PC-3 (cell line): ENCODE measurements at regions not wholly inside any gene's neighbourhood (a gene's known extent, or its start where the extent isn't known, plus 50 kb on each side); places are given as distances from the start of the nearest gene placed in this dataset.

Experiments used
- ATAC-seq: fragments of 200-7000 bp; cut with Tn5 transposase; 2 replicates; pipeline ENCODE4 v1.9.1; 2020; ENCODE audit warnings: mild to moderate bottlenecking, moderate library complexity
- BruUV-seq: library from RNA; stranded (reverse); fragments of 400-500 nt; replicated peaks from 2 replicates; lab custom pipeline; 2021; lab: Mats Ljungman, UMichigan
- CTCF ChIA-PET: fragments of 300-600 bp; sonication (Branson Sonifier 250); formaldehyde crosslinking; loops from one replicate; lab custom pipeline; 2022; ENCODE audit warnings: antibody characterized with exemption; lab: Charles Lee
- POLR2A ChIA-PET: fragments of 300-600 bp; sonication (Branson Sonifier 250); formaldehyde crosslinking; loops from one replicate; lab custom pipeline; 2022; ENCODE audit warnings: antibody characterized with exemption; ENCODE audit not compliant: unreplicated experiment; lab: Charles Lee
- DNase-seq: peaks from one replicate; pipeline ENCODE4 v3.0.0-alpha.2; 2015
- H2AFZ ChIP-seq: fragments of 300-600 bp; sonication (generic); 2 replicates; pipeline ENCODE4 v1.6.0; 2016; ENCODE audit warnings: antibody characterized with exemption, low read length
- H3F3A ChIP-seq: fragments of 300-600 bp; sonication (generic); one replicate; pipeline ENCODE4 v1.6.0; 2017; ENCODE audit warnings: antibody characterized with exemption, low read length, control low read depth, mild to moderate bottlenecking; ENCODE audit not compliant: unreplicated experiment
- H3K27ac ChIP-seq: fragments of 300-600 bp; sonication (generic); 2 replicates; pipeline ENCODE4 v1.5.1; 2016; ENCODE audit warnings: mild to moderate bottlenecking, low read length
- H3K27me3 ChIP-seq: fragments of 300-600 bp; sonication (generic); 2 replicates; pipeline ENCODE4 v1.6.1; 2016; ENCODE audit warnings: low read length, mixed read lengths
- H3K36me3 ChIP-seq: fragments of 300-600 bp; sonication (generic); 2 replicates; pipeline ENCODE4 v1.6.1; 2016; ENCODE audit warnings: low read depth, mixed run types, low read length, mixed read lengths
- H3K4me1 ChIP-seq: fragments of 300-600 bp; sonication (generic); 2 replicates; pipeline ENCODE4 v1.5.1; 2016; ENCODE audit warnings: low read length; ENCODE audit not compliant: insufficient read depth
- H3K4me2 ChIP-seq: fragments of 300-600 bp; sonication (generic); 2 replicates; pipeline ENCODE4 v1.6.0; 2016; ENCODE audit warnings: low read length
- H3K4me3 ChIP-seq: fragments of 300-600 bp; sonication (generic); 2 replicates; pipeline ENCODE4 v1.5.1; 2016; ENCODE audit warnings: mild to moderate bottlenecking, low read length, mixed read lengths
- H3K79me2 ChIP-seq: fragments of 300-600 bp; sonication (generic); 2 replicates; pipeline ENCODE4 v1.6.1; 2017; ENCODE audit warnings: low read length, mixed read lengths
- H3K9ac ChIP-seq: fragments of 300-600 bp; sonication (generic); 2 replicates; pipeline ENCODE4 v1.6.0; 2016; ENCODE audit warnings: mild to moderate bottlenecking, low read length
- H3K9me2 ChIP-seq: fragments of 300-600 bp; sonication (generic); replicated peaks from 2 replicates; pipeline ENCODE4 v1.6.1; 2016; ENCODE audit warnings: mixed run types, low read length, mixed read lengths
- H3K9me3 ChIP-seq: fragments of 300-600 bp; sonication (generic); 2 replicates; pipeline ENCODE4 v1.6.1; 2016; ENCODE audit warnings: low read length, mixed read lengths
- H4K20me1 ChIP-seq: fragments of 300-600 bp; sonication (generic); 2 replicates; pipeline ENCODE4 v1.6.1; 2016; ENCODE audit warnings: low read length, mixed read lengths
- CTCF ChIP-seq: fragments of 300-600 bp; sonication (generic); conservative IDR thresholded peaks from 2 replicates; pipeline ENCODE4 v1.5.1; 2017; ENCODE audit warnings: antibody characterized with exemption, low read depth, mild to moderate bottlenecking, low read length
- EZH2 ChIP-seq: fragments of 300-600 bp; sonication (generic); IDR thresholded peaks from one replicate; pipeline ENCODE4 v1.6.1; 2017; ENCODE audit warnings: antibody characterized with exemption, mild to moderate bottlenecking, low read length; ENCODE audit not compliant: unreplicated experiment
- EZH2phosphoT487 ChIP-seq: fragments of 300-600 bp; sonication (generic); IDR thresholded peaks from 2 replicates; pipeline ENCODE4 v1.6.1; 2018; ENCODE audit warnings: mild to moderate bottlenecking, antibody characterized with exemption, low read length, borderline replicate concordance
- intact Hi-C: fragments of 100-400 bp; cut with micrococcal nuclease; formaldehyde crosslinking; loops from 2 replicates; pipeline ENCODE4 v1.9.0; 2023

- H3K4me1 ChIP-seq, result no peaks in the 10 kb centered on the region
- ChIA-PET POLR2A (no interaction called here), CTCF (no interaction called here)
- no peaks in the 10 kb centered on the region for H3F3A ChIP-seq
- no peak for DNase-seq
- no peaks in the 10 kb centered on the region for H4K20me1 ChIP-seq
- no peaks in the 10 kb centered on the region for H3K27me3 ChIP-seq
- intact Hi-C loops, result no loop called here
- no peaks in the 10 kb centered on the region for H3K9me3 ChIP-seq
- H3K9ac ChIP-seq, result no peak overlapping the region
- no peak for TF ChIP-seq EZH2phosphoT487
- no peak for TF ChIP-seq EZH2
- no peak for TF ChIP-seq CTCF
- no peak overlapping the region for H3K4me3 ChIP-seq
- H3K79me2 ChIP-seq, result no peaks in the 10 kb centered on the region
- no peaks in the 10 kb centered on the region for H3K36me3 ChIP-seq
- H3K27ac ChIP-seq, result no peak overlapping the region
- H3K9me2 ChIP-seq, result no peaks in the 10 kb centered on the region
- no peak for ATAC-seq
- no peak overlapping the region for H3K4me2 ChIP-seq
- H2AFZ ChIP-seq, result no peak overlapping the region
- BruUV-seq, result no TSS peak
Observed at GRCh38 chr22:27259433-27259832, 542.1 kb downstream of the MN1 start.

- no peak for DNase-seq
- Histone ChIP-seq H3K4me3 (no peak overlapping the region), H3K4me1 (no peaks in the 10 kb centered on the region), H3K27ac (no peak overlapping the region), H3K4me2 (no peak overlapping the region), H3K9me3 (no peaks in the 10 kb centered on the region), H3F3A (no peaks in the 10 kb centered on the region), H3K9me2 (no peaks in the 10 kb centered on the region), H3K27me3 (no peaks in the 10 kb centered on the region), H2AFZ (no peak overlapping the region), H3K79me2 (no peaks in the 10 kb centered on the region), H3K9ac (no peak overlapping the region), H3K36me3 (no peaks in the 10 kb centered on the region), H4K20me1 (no peaks in the 10 kb centered on the region)
- POLR2A ChIA-PET, result no interaction called here
- CTCF ChIA-PET, result no interaction called here
- TF ChIP-seq CTCF, result no peak
- no peak for TF ChIP-seq EZH2
- TF ChIP-seq EZH2phosphoT487, result no peak
- no peak for ATAC-seq
- no TSS peak for BruUV-seq
- intact Hi-C loops, result no loop called here
Observed at GRCh38 chr22:27260087-27260698, 541.4 kb downstream of the MN1 start.

DNA sequence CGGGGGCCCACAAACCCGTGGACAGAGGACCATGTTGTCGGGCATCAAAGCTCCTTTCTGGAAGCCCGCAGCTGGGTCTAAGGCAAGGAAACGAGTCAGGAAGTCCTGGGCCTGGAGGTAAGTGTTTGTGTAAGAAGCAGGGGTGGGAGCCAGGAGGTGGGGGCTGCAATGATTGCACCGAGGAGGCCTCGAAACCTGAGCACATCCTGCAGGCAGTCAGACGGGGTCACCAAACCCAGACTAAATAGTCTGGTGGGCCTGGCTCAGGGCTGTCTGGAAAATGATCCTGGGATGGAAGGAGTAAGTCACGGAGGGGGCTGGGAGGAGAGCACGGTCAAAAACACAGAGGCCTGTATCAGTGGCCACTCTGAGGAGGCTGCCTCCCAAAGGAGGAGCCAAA, 539.2 kb downstream of the MN1 start:
- Histone ChIP-seq H3K4me3 (no peak overlapping the region), H3K9me2 (no peaks in the 10 kb centered on the region), H4K20me1 (no peaks in the 10 kb centered on the region), H3K27ac (no peak overlapping the region), H3K9me3 (no peaks in the 10 kb centered on the region), H3K79me2 (no peaks in the 10 kb centered on the region), H2AFZ (no peak overlapping the region), H3K36me3 (no peaks in the 10 kb centered on the region), H3K4me1 (no peaks in the 10 kb centered on the region), H3K27me3 (no peaks in the 10 kb centered on the region), H3K4me2 (no peak overlapping the region), H3F3A (no peaks in the 10 kb centered on the region), H3K9ac (no peak overlapping the region)
- intact Hi-C loops, result no loop called here
- ChIA-PET CTCF (no interaction called here), POLR2A (no interaction called here)
- DNase-seq, result no peak
- TF ChIP-seq CTCF (no peak), EZH2phosphoT487 (no peak), EZH2 (no peak)
- BruUV-seq, result no TSS peak
- ATAC-seq, result no peak
